ENCODE measurements at regions not wholly inside any gene's neighbourhood (a gene's known extent, or its start where the extent isn't known, plus 50 kb on each side); places are given as distances from the start of the nearest gene placed in this dataset.

DNA sequence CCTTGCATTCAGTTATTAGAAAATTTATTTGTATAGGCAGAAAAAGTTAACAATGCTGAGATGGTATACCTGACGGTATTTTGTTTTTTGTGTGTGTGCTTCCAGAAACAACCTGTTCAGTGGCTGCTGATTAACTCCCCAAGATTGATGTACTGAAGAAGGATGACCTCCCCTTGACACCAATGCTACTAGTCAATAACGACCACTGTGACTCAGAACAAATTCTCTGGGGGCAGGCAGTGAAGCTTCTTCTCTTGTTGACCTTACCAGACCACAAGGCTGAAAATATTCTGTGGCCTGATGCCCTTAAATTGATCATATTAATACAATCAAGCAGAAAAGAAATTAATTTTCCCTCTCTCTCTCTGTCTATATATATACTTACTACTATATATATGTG is 1182.9 kb upstream of the CRIM1 start:
- TF ChIP-seq, protein P1, sequence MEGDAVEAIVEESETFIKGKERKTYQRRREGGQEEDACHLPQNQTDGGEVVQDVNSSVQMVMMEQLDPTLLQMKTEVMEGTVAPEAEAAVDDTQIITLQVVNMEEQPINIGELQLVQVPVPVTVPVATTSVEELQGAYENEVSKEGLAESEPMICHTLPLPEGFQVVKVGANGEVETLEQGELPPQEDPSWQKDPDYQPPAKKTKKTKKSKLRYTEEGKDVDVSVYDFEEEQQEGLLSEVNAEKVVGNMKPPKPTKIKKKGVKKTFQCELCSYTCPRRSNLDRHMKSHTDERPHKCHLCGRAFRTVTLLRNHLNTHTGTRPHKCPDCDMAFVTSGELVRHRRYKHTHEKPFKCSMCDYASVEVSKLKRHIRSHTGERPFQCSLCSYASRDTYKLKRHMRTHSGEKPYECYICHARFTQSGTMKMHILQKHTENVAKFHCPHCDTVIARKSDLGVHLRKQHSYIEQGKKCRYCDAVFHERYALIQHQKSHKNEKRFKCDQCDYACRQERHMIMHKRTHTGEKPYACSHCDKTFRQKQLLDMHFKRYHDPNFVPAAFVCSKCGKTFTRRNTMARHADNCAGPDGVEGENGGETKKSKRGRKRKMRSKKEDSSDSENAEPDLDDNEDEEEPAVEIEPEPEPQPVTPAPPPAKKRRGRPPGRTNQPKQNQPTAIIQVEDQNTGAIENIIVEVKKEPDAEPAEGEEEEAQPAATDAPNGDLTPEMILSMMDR (IDR thresholded peaks at IDR 0.05): no peak
- TF ChIP-seq EZH2 (IDR thresholded peaks at IDR 0.05): no peak

All from neural progenitor cell (in vitro differentiated cells).